HG03442 (cell line): ENCODE measurements at regions not wholly inside any gene's neighbourhood (a gene's known extent, or its start where the extent isn't known, plus 50 kb on each side); places are given as distances from the start of the nearest gene placed in this dataset.
"Not testable (repeated sequence)": the region's sequence is repeated elsewhere in the genome, so short reads cannot be mapped to it uniquely, and the experiment has no call there.

Source experiments
- ATAC-seq: cut with Tn5 transposase; IDR thresholded peaks from one replicate; pipeline ENCODE4 v1.9.1; 2021; ENCODE audit warnings: mild to moderate bottlenecking, moderate library complexity; ENCODE audit not compliant: unreplicated experiment

- ATAC-seq: no peak
Observed at GRCh38 chr5:60519372-60519771, 180.6 kb downstream of the DEPDC1B start.

DNA sequence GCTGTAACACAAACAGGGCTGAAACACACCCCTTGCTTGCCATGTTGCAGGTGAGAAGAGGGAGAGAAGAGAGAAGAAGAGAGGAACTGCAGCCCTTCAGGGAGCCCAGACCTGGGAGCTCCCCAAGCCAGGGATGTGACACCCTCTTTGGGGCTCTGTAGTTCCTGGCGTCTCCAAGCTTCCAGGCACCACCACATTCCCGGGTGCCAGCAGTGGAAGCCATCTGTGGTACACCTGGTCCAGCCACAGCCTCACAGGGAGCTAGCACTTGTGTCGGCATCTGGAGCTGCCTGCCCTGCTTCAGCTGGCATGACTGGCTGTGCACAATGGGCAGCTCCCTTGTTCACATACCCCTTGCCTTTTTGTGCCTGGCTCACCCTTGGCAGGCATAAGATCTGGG is 182.1 kb downstream of the DEPDC1B start:
- ATAC-seq: no peak

GRCh38 chr5:60517094-60517694 is 182.8 kb downstream of the DEPDC1B start:
- ATAC-seq: no peak

DNA sequence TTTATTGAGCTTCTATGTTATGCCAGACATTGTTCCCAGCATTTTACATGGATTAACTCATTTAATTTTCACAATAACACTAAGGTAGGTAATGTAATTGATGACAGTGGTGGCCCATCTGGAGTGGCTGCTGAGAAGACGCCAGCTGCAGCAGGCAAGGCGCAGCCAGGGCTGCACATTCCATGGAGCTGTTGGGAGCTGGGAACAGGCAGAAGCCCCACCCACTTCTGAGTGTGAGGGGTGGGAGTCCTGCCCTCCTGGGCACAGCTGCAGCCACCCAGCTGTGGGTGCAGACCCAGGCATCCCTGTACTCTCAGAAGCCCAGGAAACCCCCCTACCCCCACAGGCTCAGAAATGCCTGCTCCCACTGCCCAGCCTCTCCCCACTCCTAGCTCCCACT is 183.3 kb downstream of the DEPDC1B start:
- no peak for ATAC-seq

GRCh38 chr5:60514152-60514551 is 185.8 kb downstream of the DEPDC1B start:
- ATAC-seq: peak; percentile 51

GRCh38 chr5:60512117-60512516 is 187.8 kb downstream of the DEPDC1B start:
- no peak for ATAC-seq

DNA sequence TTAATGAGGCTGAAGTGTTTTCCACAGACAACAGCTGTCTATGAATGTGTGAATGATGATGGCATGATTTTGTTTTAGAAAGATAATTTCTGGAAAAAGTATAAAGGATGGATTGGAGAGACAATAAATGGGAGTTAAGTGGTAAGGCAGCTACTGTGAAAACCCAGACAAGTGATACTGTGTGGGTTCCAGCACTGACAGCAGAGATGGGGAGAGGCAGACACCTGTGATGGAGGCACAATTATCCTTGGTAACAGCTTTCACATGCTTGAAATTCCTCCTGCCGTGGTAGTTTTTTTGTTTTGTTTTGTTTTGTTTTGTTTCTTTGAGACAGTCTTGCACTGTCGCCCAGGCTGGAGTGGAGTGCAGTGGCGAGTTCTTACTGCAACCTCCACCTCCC is 189.3 kb downstream of the DEPDC1B start:
- no peak for ATAC-seq

DNA sequence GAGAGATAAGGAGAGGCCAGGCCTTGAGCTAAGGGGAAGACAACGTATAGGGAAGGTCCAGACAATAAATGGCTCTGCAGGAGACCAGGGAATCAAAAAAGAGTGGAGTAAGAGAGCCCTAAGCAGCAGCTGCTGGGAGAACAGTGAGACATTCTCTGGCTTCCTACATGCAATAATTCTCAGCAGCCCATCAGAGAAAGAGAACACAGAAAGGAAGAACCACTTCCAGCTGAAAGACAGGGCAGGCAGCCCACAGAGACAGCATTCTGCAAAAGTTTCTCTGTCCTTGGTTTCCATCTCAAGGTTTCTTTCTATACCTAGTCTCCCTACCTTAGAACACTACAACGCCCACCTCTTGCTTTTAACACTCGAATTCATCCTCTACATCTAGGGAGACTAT is 189.9 kb downstream of the DEPDC1B start:
- no peak for ATAC-seq

DNA sequence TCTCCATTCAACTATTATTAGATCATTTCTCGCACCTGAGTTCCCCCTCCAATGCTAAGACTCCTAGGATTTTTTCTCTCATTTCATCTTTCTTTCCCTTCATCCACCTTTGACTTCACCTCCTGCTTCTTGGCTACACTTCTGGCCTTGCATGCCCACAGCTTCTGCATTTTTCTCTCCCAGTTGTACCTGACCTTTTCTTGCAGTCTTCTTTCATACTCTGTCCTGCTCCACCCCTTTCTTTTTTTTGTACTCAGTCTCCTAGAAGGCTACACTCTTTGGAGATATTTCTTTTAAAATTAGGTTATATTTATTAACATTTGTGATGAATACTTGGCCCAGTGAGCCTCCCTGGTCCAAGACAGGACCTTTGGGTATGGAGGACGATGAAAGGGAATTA is 190.4 kb downstream of the DEPDC1B start:
- ATAC-seq: no peak

DNA sequence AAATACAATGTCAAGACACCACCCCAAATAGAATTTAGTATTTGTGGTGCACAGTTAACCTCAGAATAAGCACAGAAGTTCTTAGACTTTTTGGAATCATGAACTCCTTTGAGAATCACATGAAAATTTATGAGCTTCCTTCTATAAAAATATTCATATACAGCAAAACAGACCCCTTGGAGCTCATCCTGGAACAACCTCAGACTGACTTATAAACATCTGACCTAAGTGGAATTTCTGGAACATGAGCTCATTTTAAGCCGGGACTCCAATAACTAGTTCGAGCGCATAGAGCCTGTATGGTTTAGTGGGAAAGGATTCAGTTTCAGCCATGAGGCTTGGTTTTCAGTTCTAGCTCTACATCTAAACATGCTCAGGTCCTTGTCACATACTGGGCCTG is 192.3 kb downstream of the DEPDC1B start:
- no peak for ATAC-seq

- ATAC-seq: no peak
Observed at GRCh38 chr5:60505373-60506171, 194.4 kb downstream of the DEPDC1B start.

DNA sequence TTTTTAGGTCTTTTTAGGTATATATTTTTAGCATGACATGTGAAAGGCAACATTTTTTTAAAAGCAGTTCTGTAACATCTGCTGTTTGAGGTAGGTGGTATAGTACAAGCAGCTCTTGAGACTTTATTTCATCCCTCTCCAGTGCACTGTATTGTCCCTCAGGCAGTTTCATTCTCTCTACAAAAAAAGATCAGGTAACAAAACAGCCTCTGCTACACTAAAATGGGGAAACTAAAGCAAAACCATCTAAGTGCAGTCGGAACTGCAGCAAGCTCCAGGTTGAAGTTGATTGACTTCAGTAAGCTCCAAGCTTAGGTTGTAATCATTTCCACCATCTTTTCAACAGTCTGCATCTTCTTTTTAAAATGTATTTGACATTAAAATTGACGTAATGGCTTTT is 195.6 kb downstream of the DEPDC1B start:
- ATAC-seq: peak; percentile 78

DNA sequence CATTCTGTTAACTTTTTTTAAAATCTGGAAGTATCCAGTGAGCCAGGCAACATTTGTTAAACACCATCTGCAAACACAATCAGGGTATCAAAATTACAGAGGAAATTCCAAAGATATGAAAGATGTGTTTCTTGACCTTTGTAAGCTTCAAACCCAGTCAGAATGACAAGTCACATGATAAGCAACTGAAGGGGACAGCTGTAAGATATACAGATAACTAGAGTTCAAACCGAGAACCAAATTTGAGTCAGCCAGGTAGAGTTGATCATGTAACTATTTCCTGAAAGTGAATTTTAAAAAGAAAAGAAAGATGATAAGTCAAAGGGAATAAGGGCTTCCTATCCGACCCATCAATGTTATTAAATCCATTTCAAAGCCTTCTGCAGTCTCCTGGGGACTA is 196.2 kb downstream of the DEPDC1B start:
- peak; percentile 84 for ATAC-seq

- no peak for ATAC-seq
Observed at GRCh38 chr5:60497706-60498500, 202.1 kb downstream of the DEPDC1B start.

DNA sequence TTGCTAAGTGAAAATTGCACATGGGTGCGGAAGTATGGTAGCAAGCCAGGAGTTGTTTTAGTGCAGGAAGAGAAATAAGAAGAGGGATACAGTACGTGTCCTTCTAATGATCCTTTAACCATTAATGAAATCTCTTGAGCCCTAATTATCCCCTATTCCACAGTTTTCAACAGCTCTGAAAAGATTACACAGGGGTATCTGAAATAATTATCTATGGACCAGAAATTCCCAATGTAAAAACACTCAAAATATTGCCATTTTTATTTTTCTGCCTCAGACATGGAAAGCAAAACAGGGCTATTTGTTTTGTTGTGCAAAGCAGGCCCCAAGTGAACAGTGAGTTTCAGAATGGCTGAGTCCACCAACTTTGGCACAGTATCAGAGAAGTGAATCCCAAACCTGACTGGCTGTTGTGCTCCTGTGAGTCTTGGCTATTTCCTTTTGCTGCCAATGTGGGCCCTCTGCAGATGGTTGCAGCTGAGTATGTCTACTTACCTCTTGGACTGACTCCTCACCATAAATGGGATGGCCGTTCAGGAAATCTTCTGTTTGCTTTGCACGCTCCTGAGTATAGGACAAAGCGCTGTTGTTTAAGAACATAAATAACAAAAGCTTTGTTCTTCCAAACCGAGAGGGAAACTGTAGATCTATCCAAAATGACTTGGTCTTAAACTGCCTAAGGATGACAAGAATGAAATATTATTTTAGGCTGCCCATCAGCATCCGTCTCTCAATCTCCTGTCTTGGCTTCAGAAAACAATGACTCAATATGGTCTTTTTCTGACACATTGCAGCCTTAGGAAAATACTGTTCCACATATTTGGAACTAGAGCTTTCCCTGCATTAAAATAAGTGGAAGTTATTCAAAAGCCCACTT is 204.1 kb downstream of the DEPDC1B start:
- ATAC-seq: no peak

DNA sequence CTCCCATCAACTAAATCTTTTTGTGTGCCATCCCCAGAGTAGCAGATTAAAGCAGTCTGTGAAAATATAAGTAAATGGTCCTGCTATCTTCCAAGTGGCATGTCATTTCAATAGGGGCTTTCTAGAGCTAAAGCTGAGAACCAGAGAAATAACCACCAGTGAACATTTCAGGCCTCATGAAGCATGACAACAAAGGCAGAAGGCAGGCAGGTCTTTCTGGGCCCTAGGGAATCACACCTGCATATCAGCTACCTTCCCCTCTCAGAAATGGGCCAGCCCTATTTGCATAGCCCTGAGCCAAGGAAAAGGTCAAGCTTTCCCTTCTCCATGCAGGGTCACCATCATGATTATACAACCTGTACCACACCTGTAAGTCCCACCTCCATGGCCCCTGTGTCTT is 205.3 kb downstream of the DEPDC1B start:
- peak; percentile 79 for ATAC-seq

DNA sequence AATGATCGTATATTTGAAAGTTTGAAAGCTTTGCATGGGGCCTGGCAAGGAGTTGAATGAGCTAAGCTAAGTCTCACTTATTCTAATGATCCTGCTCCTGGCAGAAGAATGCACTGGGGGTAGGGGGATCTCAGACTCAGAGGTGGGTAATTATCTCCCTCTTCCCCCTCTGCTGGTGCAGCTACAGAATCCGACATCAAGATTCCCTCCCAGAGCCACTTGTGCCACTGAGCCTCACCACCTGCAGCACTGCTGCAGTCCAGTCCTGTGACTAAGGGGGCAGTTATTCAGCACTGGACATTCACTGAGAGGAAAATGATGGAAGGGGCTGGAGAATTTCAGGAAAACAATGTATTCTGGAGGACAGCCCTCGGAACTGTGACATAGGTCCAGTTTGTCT is 205.8 kb downstream of the DEPDC1B start:
- no peak for ATAC-seq

GRCh38 chr5:60493372-60493771 is 206.6 kb downstream of the DEPDC1B start:
- no peak for ATAC-seq

- ATAC-seq: no peak
Observed at GRCh38 chr5:60492958-60493357, 207.0 kb downstream of the DEPDC1B start.

- not testable (repeated sequence) for ATAC-seq
Observed at GRCh38 chr5:60492358-60492757, 207.6 kb downstream of the DEPDC1B start.
